Activated naive CD8-positive, alpha-beta T cell treated with anti-CD3 and anti-CD28 coated beads, Interleukin-2, amount 50 U/mL, for 24 hours (primary cell): ENCODE measurements at regions not wholly inside any gene's neighbourhood (a gene's known extent, or its start where the extent isn't known, plus 50 kb on each side); places are given as distances from the start of the nearest gene placed in this dataset.

Source experiments
- ATAC-seq: fragments of 150-1000 bp; cut with Tn5 transposase; one replicate; pipeline ENCODE4 v1.10.0; 2021
- DNase-seq: peaks from one replicate; pipeline ENCODE4 v3.0.0; 2021
- H3K27ac Mint-ChIP-seq: one replicate; pipeline ENCODE4 v1.8.0; 2021; ENCODE audit warnings: mild to moderate bottlenecking, mixed read lengths
- H3K27me3 Mint-ChIP-seq: one replicate; pipeline ENCODE4 v1.8.0; 2021; ENCODE audit warnings: mixed read lengths
- H3K36me3 Mint-ChIP-seq: one replicate; pipeline ENCODE4 v1.8.0; 2021; ENCODE audit warnings: low read depth, mixed read lengths
- H3K4me1 Mint-ChIP-seq: one replicate; pipeline ENCODE4 v1.8.0; 2021; ENCODE audit warnings: mixed read lengths
- H3K4me3 Mint-ChIP-seq: one replicate; pipeline ENCODE4 v1.8.0; 2021; ENCODE audit warnings: mild to moderate bottlenecking, moderate library complexity, mixed read lengths
- H3K9me3 Mint-ChIP-seq: one replicate; pipeline ENCODE4 v1.8.0; 2021; ENCODE audit warnings: mixed read lengths

DNA sequence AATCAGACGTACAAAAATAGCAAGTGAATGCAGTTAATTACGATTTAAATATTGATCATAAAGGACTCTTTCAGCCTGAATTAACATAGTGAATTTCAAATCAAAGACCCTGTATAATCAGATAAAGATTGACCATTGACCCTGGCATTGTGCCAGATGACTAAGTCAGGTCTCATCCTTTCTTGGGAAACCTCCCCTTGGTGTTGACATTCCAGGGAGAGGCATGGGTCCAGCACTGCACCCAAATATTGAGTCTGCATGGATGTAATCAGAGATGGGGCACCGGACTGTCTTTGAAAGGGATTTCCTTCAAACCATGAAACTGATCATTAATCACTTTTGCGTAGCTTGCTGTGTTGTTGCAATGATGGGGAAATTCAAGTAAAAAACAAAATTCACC is 1138.2 kb downstream of the BCL11B start:
- Mint-ChIP-seq H3K9me3 (no peaks in the 10 kb centered on the region), H3K4me1 (peaks cover 50% of the 10 kb centered on the region)

DNA sequence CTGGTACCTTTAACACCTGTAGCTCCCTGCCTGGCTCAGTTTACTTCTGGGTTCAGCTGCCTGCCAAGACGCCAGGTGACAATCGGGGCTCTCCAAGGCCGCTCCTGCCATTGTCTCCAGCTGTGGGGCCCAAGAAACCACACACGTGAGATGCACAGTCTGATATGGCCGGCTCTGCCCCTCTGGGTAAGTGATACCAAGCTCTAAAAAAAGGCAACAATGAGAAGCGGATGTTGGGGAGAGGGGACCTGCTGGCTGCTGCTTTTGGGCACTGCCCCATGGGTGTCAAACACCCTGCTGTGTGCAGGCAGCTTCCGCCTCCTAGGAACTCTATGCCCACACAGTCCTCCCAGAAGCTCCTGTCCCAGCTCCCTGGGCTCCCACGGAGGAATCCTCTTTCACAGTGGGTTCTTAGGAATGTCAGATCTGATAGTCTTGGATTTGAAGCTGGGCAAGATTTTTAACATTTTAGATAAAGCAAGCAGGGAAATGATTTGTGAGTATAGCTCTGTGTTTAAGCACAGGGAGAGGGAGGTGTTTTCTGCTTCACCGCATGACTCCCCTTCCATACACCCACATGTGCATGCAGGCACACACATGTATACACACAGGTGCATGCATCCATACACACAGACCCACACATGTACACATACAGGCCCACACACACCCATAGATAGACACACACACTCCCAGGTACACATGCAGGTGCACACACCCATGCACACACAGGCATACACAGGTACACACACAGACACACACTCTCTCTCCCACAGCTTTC is 1135.8 kb downstream of the BCL11B start:
- Mint-ChIP-seq H3K27me3 (no peaks in the 10 kb centered on the region), H3K4me3 (peak overlapping the region; percentile 80), H3K36me3 (no peaks in the 10 kb centered on the region), H3K9me3 (no peaks in the 10 kb centered on the region), H3K4me1 (peaks cover 72% of the 10 kb centered on the region), H3K27ac (peak overlapping the region; percentile 93)
- ATAC-seq, result peak; percentile 21
- no peak for DNase-seq

More for the DNA sequence above, 1138.2 kb downstream of the BCL11B start:
- Mint-ChIP-seq H3K27me3 (no peaks in the 10 kb centered on the region), H3K36me3 (no peaks in the 10 kb centered on the region), H3K4me3 (no peak overlapping the region), H3K27ac (no peak overlapping the region)
- ATAC-seq (no peak), DNase-seq (no peak)

DNA sequence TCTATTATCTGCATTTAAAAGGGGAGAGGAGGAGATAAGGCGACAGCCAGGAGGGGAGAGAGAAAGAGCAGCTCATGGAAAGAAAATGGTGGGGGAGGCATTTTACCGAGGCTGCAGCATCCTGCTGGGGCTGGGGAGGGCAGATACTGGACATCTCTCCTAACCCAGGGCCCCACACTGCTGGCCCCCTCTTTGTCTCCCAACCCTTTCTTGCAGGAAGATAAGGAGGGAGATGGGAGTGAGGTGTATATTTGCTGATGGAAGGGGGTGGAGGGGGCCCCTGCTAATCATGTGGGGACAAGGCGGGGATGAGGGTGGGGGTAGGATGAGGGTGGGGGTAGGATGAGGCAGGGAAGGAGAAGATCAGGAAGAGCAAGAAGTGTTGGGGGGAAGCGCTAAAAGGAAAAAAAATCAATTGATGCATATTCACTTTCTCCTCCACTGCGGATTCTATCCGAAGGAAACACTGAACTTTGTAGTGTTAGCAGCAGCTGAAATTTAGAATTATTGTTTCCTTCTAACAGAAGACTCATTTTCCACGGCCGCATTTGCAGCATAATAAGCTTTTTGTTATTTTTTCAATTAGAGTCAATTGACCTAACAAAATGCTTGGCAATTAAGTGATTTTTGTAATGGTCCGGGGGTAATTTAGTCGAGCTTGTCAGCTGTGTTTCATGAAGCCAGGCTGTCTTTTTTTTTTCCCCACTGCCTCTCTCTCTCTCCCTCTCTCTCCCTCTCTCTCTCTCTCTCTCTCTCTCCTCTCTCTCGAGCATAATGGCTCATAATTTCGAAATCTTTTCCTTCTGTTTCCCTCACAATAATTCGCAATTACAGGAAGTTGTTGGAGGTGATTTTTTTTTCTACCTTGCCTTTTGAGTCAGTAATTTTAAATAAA is 1134.6 kb downstream of the BCL11B start:
- Mint-ChIP-seq H3K27ac (peak overlapping the region; percentile 93), H3K36me3 (no peaks in the 10 kb centered on the region), H3K27me3 (no peaks in the 10 kb centered on the region), H3K4me1 (peaks cover 77% of the 10 kb centered on the region), H3K9me3 (no peaks in the 10 kb centered on the region), H3K4me3 (peak overlapping the region; percentile 80)
- no peak for ATAC-seq
- no peak for DNase-seq

DNA sequence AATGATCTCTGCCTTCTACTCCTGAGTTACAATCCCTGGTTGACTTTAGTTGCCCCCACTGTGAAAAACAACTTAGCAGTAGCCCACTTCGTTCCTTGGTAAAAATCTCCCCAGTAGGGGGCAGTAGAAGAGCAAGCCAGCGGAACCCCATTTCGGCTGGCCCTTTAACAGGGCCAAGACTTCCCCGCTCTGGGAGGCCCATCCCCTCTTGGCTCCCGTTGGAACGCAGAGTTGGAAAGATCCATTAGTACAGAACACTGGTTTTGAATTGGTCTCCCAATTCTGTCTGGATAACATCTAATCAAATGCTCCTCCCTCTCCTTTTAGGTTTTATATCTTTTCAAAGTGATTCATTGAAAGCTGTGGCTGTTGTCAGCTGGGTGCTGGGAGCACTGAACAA is 1133.3 kb downstream of the BCL11B start:
- ATAC-seq, result peak; percentile 45
- Mint-ChIP-seq H3K4me3 (peak overlapping the region; percentile 80), H3K9me3 (no peaks in the 10 kb centered on the region), H3K27me3 (no peaks in the 10 kb centered on the region), H3K27ac (peak overlapping the region; percentile 93), H3K36me3 (no peaks in the 10 kb centered on the region), H3K4me1 (peaks cover 85% of the 10 kb centered on the region)
- DNase-seq, result peak; percentile 76

DNA sequence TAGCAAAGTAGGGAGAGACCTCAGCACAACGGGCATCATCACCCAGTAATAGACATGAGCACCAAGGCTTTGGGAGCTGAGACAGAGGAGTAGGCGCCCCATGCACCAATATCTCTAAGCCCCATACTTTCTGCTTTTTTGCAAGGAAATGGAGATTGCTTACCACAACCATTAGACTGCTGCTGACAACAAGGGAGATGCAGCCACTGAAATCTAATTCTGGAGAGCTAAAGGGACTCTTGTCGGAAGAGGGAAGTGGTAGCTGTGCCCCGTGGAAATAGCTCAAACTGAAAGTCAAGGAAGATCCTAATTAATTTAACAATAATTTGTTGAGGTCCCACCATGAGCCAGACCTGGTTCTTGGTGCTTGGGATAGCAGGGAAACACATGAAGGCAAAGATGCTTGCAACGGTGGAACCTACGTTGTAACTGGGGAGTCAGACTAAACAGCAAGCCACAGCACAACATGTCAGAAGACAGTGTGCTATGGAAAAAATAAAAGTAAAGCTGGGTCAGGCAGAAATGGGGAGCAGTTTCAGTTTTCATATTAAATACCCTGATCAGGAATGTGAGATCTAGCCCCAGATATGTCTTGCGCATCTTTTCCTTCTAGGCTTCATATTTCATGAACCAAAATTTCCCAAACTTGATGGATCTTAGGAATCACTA is 1131.0 kb downstream of the BCL11B start:
- Mint-ChIP-seq H3K36me3 (no peaks in the 10 kb centered on the region), H3K27ac (peak overlapping the region; percentile 91), H3K9me3 (no peaks in the 10 kb centered on the region), H3K4me1 (peaks cover 89% of the 10 kb centered on the region), H3K27me3 (no peaks in the 10 kb centered on the region), H3K4me3 (peak overlapping the region; percentile 74)
- no peak for ATAC-seq
- no peak for DNase-seq

DNA sequence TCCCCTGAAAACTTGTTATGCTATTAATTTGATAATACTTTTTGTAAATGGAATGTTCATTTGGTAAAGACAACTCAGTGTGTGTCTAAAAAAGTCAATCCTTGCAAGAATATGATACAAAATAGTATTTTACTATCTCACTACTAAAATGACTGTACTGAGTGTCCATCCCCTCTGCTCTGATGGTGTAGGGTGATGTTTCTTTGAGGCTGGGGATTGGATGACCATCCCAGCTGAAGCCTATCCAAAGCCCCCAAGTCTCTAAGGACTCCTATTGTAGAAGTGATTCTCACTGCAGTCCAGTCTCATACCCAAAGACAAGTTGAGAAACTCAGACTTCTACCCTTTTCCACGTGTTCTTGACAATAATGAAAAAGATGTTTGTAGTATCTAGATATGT is 1128.4 kb downstream of the BCL11B start:
- Mint-ChIP-seq H3K4me3 (no peak overlapping the region), H3K36me3 (no peaks in the 10 kb centered on the region), H3K9me3 (no peaks in the 10 kb centered on the region), H3K4me1 (peaks cover 76% of the 10 kb centered on the region), H3K27me3 (no peaks in the 10 kb centered on the region), H3K27ac (peak overlapping the region; percentile 59)
- DNase-seq (no peak), ATAC-seq (no peak)

DNA sequence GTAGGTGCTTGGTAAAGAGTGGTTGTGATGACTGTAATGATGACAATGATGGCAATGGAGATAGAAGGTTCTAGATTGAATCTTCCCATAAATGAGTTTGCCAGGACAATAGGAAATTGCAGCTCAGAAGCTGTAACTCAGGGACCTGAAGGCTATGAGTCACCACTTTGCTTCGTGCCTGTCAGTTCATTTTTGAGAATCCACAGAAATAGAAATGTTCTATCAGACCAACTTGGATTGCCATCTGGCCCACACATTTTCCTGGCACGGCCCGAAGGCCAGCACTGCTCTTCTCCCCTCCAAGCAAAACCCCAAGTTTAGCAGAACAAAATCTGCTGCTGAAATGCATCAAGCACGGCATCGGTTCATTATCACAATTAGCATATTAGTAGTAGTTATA is 1127.0 kb downstream of the BCL11B start:
- ATAC-seq, result no peak
- H3K4me1 Mint-ChIP-seq, result peaks cover 62% of the 10 kb centered on the region
- H3K27ac Mint-ChIP-seq, result no peak overlapping the region
- DNase-seq, result no peak
- no peaks in the 10 kb centered on the region for H3K27me3 Mint-ChIP-seq
- H3K9me3 Mint-ChIP-seq, result no peaks in the 10 kb centered on the region
- H3K36me3 Mint-ChIP-seq, result no peaks in the 10 kb centered on the region
- no peak overlapping the region for H3K4me3 Mint-ChIP-seq

DNA sequence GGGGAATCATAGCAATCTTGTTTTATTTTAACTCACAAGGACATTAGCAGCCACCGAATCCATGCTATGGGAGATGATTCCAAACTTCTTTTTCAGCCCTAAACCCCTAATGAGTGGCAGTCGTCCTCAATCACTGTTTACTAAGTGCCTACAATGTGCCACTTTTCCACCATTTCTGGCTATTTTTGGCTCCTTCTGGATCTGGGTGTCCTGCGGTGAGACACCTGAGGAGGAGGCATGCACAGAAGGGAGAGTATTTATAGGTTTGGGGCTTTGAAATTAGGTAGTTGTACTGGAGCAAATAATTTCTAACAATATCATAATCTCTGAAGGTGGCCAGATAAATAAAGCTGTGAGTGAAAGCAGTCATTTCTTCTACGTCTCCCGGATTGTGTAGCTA is 1125.6 kb downstream of the BCL11B start:
- Mint-ChIP-seq H3K36me3 (peaks cover 1% of the 10 kb centered on the region), H3K4me1 (peaks cover 62% of the 10 kb centered on the region), H3K27ac (no peak overlapping the region), H3K27me3 (no peaks in the 10 kb centered on the region), H3K9me3 (peaks cover 5% of the 10 kb centered on the region), H3K4me3 (no peak overlapping the region)
- ATAC-seq (no peak), DNase-seq (no peak)

DNA sequence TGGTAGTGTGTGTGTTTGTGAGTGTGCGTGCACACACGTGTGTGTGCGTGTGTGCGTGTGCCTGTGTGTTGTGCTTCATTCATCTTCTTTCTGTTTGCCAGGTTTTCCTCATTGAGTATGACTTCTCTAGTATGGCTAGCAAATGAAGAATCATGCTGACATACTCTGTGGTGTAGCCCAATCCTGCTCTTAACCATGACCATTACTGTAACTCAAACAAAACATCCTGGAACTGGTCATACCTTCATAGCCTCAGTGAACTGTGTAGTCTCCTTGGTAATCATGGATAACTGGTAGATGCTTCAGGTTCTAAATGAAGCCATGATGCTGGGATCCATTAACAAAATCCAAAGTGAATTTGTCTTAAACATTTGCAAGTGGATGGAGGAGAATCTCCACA is 1117.7 kb downstream of the BCL11B start:
- no peak overlapping the region for H3K27ac Mint-ChIP-seq
- no peak for ATAC-seq
- no peaks in the 10 kb centered on the region for H3K27me3 Mint-ChIP-seq
- no peak for DNase-seq
- H3K4me3 Mint-ChIP-seq, result no peak overlapping the region
- peaks cover 5% of the 10 kb centered on the region for H3K9me3 Mint-ChIP-seq
- H3K4me1 Mint-ChIP-seq, result peaks cover 53% of the 10 kb centered on the region
- peaks cover 1% of the 10 kb centered on the region for H3K36me3 Mint-ChIP-seq

DNA sequence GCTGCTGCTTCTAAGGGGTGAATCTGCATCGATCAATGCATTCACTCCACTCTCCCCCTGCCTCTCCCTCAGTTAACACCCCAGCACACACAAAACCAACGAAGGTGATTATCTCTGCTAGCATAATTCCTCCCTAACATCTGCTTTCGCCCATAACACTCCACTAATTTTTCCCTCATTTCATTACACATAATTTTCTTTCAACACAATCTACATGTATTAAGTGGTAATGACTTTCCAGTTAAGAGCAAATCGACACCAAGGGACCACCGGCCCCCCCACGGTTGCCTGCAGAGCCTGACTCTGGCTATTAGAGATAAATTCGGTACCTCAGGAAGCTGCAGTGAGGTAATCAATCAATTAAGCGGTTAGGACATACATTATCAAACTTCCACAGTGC is 1115.6 kb downstream of the BCL11B start:
- no peak for DNase-seq
- H3K27ac Mint-ChIP-seq, result no peak overlapping the region
- H3K27me3 Mint-ChIP-seq, result no peaks in the 10 kb centered on the region
- ATAC-seq, result no peak
- H3K36me3 Mint-ChIP-seq, result no peaks in the 10 kb centered on the region
- peaks cover 44% of the 10 kb centered on the region for H3K4me1 Mint-ChIP-seq
- H3K4me3 Mint-ChIP-seq, result peak overlapping the region; percentile 8
- H3K9me3 Mint-ChIP-seq, result no peaks in the 10 kb centered on the region

DNA sequence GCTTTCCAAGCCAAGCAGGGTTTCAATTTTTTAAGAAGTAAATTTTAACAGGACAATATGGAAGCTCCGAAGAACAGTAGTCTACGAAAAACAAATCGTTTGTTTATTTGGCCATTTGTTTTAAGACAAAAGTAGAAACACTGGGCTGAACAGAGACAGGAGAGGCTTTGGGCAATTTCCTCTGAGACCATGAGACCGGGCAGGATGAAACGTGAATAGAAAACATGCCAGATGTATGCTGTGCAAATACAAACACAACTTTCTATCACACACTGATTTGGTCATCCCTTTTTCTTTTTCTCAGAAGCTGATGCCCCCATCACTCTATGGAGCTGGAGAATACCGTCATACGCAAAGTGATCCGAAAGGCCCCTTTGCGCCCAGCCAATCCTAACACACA is 1111.1 kb downstream of the BCL11B start:
- H3K4me1 Mint-ChIP-seq, result peaks cover 26% of the 10 kb centered on the region
- H3K9me3 Mint-ChIP-seq, result no peaks in the 10 kb centered on the region
- H3K4me3 Mint-ChIP-seq, result no peak overlapping the region
- no peak overlapping the region for H3K27ac Mint-ChIP-seq
- H3K36me3 Mint-ChIP-seq, result peaks cover under 1% of the 10 kb centered on the region
- DNase-seq (no peak), ATAC-seq (no peak)
- H3K27me3 Mint-ChIP-seq, result no peaks in the 10 kb centered on the region

DNA sequence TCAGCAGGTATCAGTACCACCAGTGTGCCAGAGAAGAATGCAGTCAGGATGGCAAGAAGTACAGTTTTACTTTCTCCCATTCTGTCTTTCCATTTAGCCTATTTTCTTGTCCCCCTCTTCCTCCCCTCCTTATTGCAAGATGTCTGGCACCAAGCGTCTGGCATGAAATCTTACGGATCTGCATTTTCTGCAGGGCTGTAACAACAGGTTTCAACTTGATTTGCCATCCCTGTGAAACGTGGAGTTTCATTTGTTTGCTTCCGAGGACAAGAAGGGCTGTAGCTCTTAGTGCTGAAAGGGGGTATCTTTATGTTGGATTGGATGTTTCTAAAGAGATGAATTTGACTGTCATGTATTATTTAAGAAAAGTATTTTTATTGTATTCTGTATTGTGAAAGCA is 1110.6 kb downstream of the BCL11B start:
- H3K4me1 Mint-ChIP-seq, result peaks cover 25% of the 10 kb centered on the region
- H3K4me3 Mint-ChIP-seq, result no peak overlapping the region
- no peaks in the 10 kb centered on the region for H3K27me3 Mint-ChIP-seq
- ATAC-seq (no peak), DNase-seq (no peak)
- H3K36me3 Mint-ChIP-seq, result peaks cover 4% of the 10 kb centered on the region
- H3K9me3 Mint-ChIP-seq, result no peaks in the 10 kb centered on the region
- H3K27ac Mint-ChIP-seq, result peak overlapping the region; percentile 36

DNA sequence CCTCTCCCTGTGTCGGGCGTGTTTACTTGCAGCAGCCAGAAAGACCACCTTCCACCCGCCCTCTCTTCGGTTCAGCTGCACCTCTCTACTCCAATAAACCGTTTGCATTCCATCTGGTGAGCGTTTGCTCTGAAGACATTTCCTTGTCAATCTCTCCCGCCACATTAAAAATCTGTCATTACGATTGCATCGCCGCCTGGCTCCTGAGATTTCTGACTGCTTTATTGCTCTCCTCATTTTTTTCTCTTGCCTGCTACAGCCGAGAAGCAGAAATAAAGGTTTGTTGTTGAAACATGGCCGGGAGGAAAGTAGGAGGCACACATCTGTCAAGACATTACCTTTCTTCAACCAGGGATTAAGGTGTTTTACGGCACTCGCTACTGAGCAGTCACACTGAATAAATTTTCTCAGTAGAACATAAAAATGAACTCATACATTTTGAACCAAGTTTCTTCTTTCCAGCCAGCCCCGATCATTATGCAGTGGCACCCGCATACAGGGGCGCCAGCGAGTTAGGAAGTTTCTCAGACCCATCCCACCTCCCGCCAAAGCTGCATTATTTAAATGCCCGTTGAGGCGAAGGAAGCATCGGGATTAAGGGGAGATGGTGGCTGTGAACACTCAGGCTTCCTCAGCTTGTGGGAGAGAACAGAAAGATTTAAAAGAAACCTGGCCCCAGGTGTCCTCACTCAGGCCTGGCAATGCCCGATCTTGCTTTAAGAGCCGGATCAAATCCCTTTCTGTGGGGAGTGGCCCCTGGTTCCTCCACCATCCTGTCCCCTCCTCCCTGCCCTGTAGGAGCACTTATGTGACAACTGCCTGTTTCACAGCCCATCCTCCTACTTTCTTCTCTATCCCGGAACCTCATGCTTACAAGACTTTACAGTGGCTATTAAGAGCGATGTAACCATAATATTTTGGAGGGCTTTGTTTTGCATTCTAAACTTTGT is 1108.9 kb downstream of the BCL11B start:
- no peak for ATAC-seq
- peak overlapping the region; percentile 25 for H3K27ac Mint-ChIP-seq

DNA sequence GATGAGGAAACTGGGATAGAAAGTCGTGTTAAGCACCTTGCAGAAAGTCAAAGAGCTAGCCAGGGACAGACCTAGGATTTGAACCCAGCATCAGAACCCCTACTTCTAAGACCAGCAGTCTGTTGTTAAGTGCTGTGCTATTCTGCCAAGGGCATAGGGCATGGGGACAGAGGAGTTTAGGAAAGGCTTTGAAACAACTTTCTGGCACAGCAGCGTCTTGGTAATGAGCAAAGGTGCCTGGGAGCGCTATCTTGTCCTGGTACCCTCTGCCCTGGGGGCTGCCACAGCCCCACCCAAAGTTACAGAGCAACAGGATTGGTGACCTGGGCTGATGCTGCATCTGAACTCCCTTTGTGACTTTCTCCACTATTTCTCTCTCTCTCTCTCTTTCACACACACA is 1108.1 kb downstream of the BCL11B start:
- H3K36me3 Mint-ChIP-seq, result peaks cover 13% of the 10 kb centered on the region
- peaks cover 41% of the 10 kb centered on the region for H3K4me1 Mint-ChIP-seq
- H3K4me3 Mint-ChIP-seq, result peak overlapping the region; percentile 2
- no peak overlapping the region for H3K27ac Mint-ChIP-seq
- peaks cover 5% of the 10 kb centered on the region for H3K9me3 Mint-ChIP-seq
- no peaks in the 10 kb centered on the region for H3K27me3 Mint-ChIP-seq
- DNase-seq, result no peak
- ATAC-seq, result no peak

More for the DNA sequence above, 1108.9 kb downstream of the BCL11B start:
- peaks cover 38% of the 10 kb centered on the region for H3K4me1 Mint-ChIP-seq
- no peak for DNase-seq
- peaks cover under 1% of the 10 kb centered on the region for H3K9me3 Mint-ChIP-seq
- peak overlapping the region; percentile 2 for H3K4me3 Mint-ChIP-seq
- peaks cover 5% of the 10 kb centered on the region for H3K36me3 Mint-ChIP-seq
- H3K27me3 Mint-ChIP-seq, result no peaks in the 10 kb centered on the region
